22Rv1 (cell line): ENCODE measurements at regions not wholly inside any gene's neighbourhood (a gene's known extent, or its start where the extent isn't known, plus 50 kb on each side); places are given as distances from the start of the nearest gene placed in this dataset.

ENCODE experiments used
- H3K27ac ChIP-seq: fragments of 450-650 bp; 2 replicates; pipeline ENCODE4 v1.5.1; 2017
- CTCF ChIP-seq: fragments of 450-650 bp; IDR thresholded peaks from 2 replicates; pipeline ENCODE4 v1.5.1; 2017; ENCODE audit warnings: mild to moderate bottlenecking
- ZFX ChIP-seq: fragments of 450-650 bp; IDR thresholded peaks from 2 replicates; pipeline ENCODE4 v1.6.1; 2017; ENCODE audit warnings: antibody characterized with exemption, borderline replicate concordance

GRCh38 chr10:107656932-107657331, 492.4 kb upstream of the SORCS1 start:
- TF ChIP-seq CTCF = no peak
- TF ChIP-seq ZFX = no peak
- no peak overlapping the region for H3K27ac ChIP-seq

- no peak overlapping the region for H3K27ac ChIP-seq
- TF ChIP-seq CTCF = no peak
- TF ChIP-seq ZFX = no peak
Observed at GRCh38 chr10:107653832-107654287, 489.4 kb upstream of the SORCS1 start.

- H3K27ac ChIP-seq = no peak overlapping the region
- TF ChIP-seq CTCF (no peak), ZFX (no peak)
Observed at GRCh38 chr10:107650939-107651338, 486.4 kb upstream of the SORCS1 start.

DNA sequence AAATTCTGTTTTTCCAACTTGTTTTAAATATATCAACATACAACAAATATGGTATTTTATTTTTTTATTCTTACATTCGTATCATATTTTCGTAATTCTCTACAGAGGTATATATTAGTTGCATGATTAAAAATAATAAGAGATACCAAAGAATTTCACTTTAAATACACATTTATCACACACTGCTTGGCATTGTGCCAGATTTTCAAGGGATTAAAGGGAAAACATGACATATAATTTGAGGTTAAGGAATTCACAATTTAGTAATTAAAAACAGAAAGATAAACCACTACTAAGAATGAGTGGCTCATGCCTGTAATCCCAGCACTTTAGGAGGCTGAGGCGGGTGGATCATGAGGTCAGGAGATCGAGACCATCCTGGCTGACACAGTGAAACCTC, 484.7 kb upstream of the SORCS1 start:
- TF ChIP-seq CTCF (no peak), ZFX (no peak)
- H3K27ac ChIP-seq = no peak overlapping the region

GRCh38 chr10:107647462-107647861, 483.0 kb upstream of the SORCS1 start:
- no peak for TF ChIP-seq ZFX
- no peak for TF ChIP-seq CTCF
- no peak overlapping the region for H3K27ac ChIP-seq

- no peak overlapping the region for H3K27ac ChIP-seq
- TF ChIP-seq CTCF (no peak), ZFX (no peak)
Observed at GRCh38 chr10:107631876-107632275, 467.4 kb upstream of the SORCS1 start.

- no peak for TF ChIP-seq ZFX
- no peak for TF ChIP-seq CTCF
- no peak overlapping the region for H3K27ac ChIP-seq
Observed at GRCh38 chr10:107626862-107627261, 462.4 kb upstream of the SORCS1 start.
